ENCODE measurements at regions not wholly inside any gene's neighbourhood (a gene's known extent, or its start where the extent isn't known, plus 50 kb on each side); places are given as distances from the start of the nearest gene placed in this dataset.
"Not testable (repeated sequence)": the region's sequence is repeated elsewhere in the genome, so short reads cannot be mapped to it uniquely, and the experiment has no call there.

DNA sequence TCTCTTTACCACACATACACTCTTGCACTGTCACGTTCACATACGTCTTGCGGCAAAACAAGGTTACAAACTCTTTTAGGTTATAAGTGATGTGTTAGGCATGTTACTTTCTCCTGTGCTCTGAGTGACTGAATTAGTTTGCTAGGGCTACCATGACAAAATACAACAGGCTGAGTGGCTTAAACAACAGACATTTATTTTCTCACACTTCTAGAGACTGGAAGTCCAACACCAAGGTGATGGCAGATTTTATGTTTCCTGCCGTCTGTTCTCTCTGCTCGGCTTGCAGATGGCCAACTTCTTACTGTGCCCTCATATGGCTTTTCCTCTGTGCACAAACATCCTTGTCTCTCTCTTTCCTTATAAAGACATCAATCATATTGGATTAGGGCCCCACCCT lies 1224.3 kb upstream of the TENM3 start:
- no peak overlapping the region for H3K4me3 ChIP-seq (IDR thresholded peaks at IDR 0.05; ENCODE audit: insufficient read depth, low read depth, low read length)
- H3K4me2 ChIP-seq, result no peak overlapping the region
- no peaks in the 10 kb centered on the region for H3K79me2 ChIP-seq (ENCODE audit: insufficient read depth, low read depth)
- H4K20me1 ChIP-seq (ENCODE audit: insufficient read depth), result no peaks in the 10 kb centered on the region
- no peak overlapping the region for H3K9ac ChIP-seq
- H3K27ac ChIP-seq, result no peak overlapping the region
- H3K4me1 ChIP-seq (ENCODE audit: low read depth, poor library complexity, severe bottlenecking), result no peaks in the 10 kb centered on the region
- no peaks in the 10 kb centered on the region for H3K36me3 ChIP-seq (ENCODE audit: insufficient read depth)
- H3K27me3 ChIP-seq (ENCODE audit: insufficient read depth, low read depth), result no peaks in the 10 kb centered on the region
- TF ChIP-seq, protein P1, sequence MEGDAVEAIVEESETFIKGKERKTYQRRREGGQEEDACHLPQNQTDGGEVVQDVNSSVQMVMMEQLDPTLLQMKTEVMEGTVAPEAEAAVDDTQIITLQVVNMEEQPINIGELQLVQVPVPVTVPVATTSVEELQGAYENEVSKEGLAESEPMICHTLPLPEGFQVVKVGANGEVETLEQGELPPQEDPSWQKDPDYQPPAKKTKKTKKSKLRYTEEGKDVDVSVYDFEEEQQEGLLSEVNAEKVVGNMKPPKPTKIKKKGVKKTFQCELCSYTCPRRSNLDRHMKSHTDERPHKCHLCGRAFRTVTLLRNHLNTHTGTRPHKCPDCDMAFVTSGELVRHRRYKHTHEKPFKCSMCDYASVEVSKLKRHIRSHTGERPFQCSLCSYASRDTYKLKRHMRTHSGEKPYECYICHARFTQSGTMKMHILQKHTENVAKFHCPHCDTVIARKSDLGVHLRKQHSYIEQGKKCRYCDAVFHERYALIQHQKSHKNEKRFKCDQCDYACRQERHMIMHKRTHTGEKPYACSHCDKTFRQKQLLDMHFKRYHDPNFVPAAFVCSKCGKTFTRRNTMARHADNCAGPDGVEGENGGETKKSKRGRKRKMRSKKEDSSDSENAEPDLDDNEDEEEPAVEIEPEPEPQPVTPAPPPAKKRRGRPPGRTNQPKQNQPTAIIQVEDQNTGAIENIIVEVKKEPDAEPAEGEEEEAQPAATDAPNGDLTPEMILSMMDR (conservative IDR thresholded peaks at IDR 0.05; ENCODE audit: low read depth, low read length), result no peak
- H2AFZ ChIP-seq (ENCODE audit: low read depth), result no peak overlapping the region

DNA sequence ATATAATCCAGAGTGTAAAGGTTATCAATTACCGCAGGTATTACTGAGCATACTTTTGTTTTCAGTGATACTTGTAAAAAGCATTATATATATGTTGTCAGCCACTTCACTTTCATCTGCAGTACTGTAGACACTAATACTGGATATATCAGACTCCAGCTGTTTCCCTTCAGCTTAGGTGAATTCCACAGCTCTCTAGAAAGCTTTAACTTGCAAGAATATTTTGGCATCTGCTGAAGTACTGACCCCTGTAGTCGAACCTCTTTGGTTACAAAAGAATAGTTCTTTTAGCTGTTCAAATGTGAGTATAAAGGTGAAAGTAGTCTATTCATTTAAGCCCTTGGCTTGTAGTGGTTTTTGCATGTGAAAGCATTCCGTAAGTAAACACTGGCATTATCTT lies 1222.7 kb upstream of the TENM3 start:
- no peak overlapping the region for H3K4me2 ChIP-seq
- H4K20me1 ChIP-seq (ENCODE audit: insufficient read depth), result no peaks in the 10 kb centered on the region
- no peaks in the 10 kb centered on the region for H3K4me1 ChIP-seq (ENCODE audit: low read depth, poor library complexity, severe bottlenecking)
- no peaks in the 10 kb centered on the region for H3K79me2 ChIP-seq (ENCODE audit: insufficient read depth, low read depth)
- no peak overlapping the region for H3K4me3 ChIP-seq (IDR thresholded peaks at IDR 0.05; ENCODE audit: insufficient read depth, low read depth, low read length)
- no peak overlapping the region for H3K9ac ChIP-seq
- TF ChIP-seq, protein P1 (conservative IDR thresholded peaks at IDR 0.05; ENCODE audit: low read depth, low read length), result no peak
- no peak overlapping the region for H2AFZ ChIP-seq (ENCODE audit: low read depth)
- H3K27me3 ChIP-seq (ENCODE audit: insufficient read depth, low read depth), result no peaks in the 10 kb centered on the region
- H3K36me3 ChIP-seq (ENCODE audit: insufficient read depth), result no peaks in the 10 kb centered on the region
- H3K27ac ChIP-seq, result no peak overlapping the region

DNA sequence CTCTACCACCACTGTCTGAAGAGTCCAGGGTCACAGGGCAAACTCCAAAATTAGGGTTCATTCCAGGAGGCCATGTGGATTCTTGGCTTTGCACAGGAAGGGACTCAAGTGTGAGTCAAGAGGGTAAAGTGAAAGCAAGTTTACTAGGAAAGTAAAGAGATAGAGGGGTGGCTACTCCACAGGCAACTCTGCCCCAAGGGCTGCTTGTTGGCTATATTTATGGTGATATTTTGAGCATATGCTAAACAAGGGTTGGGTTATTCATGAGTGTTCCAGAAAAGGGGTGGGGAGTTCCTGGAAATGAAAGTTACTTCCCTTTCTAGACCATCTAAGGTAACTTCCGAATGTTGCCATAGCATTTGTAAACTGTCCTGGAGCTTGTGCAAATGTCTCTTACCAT lies 1222.0 kb upstream of the TENM3 start:
- Histone ChIP-seq H3K79me2 (ENCODE audit: insufficient read depth, low read depth) (no peaks in the 10 kb centered on the region), H3K4me3 (IDR thresholded peaks at IDR 0.05; ENCODE audit: insufficient read depth, low read depth, low read length) (no peak overlapping the region), H3K27ac (no peak overlapping the region), H3K9ac (no peak overlapping the region), H3K4me1 (ENCODE audit: low read depth, poor library complexity, severe bottlenecking) (no peaks in the 10 kb centered on the region), H3K27me3 (ENCODE audit: insufficient read depth, low read depth) (no peaks in the 10 kb centered on the region), H4K20me1 (ENCODE audit: insufficient read depth) (no peaks in the 10 kb centered on the region), H3K36me3 (ENCODE audit: insufficient read depth) (no peaks in the 10 kb centered on the region), H2AFZ (ENCODE audit: low read depth) (no peak overlapping the region), H3K4me2 (no peak overlapping the region)
- TF ChIP-seq, protein P1 (conservative IDR thresholded peaks at IDR 0.05; ENCODE audit: low read depth, low read length), result no peak

DNA sequence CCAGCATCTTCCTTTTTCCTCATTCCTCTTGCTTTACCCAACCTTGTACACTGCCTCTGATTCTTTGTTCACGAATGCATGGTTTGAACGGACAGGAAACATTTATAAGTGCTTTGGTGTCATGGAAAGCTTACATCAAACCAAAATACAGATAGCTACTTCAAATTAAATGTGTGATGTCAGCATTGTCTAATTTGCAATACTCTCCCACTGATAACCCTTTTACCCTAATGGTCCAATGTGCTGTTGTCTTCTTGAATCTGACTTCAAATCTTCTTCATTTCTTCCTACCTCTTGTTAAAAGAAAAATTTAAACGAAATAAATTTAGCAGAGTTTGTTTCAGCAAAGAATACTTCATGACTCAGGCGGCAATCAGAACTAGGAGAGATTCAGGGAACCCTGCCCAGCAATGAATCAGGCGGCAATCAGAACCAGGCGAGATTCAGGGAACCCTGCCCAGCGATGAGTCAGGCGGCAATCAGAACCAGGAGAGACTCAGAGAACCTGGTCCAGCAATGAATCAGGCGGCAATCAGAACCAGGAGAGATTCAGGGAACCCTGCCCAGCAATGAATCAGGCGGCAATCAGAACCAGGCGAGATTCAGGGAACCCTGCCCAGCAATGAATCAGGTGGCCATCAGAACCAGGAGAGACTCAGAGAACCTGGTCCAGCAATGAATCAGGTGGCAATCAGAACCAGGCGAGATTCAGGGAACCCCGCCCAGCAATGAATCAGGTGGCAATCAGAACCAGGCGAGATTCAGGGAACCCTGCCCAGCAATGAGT lies 1212.9 kb upstream of the TENM3 start:
- H4K20me1 ChIP-seq (ENCODE audit: insufficient read depth); H3K4me2 ChIP-seq; H3K79me2 ChIP-seq (ENCODE audit: insufficient read depth, low read depth); H3K4me3 ChIP-seq (IDR thresholded peaks at IDR 0.05; ENCODE audit: insufficient read depth, low read depth, low read length); H2AFZ ChIP-seq (ENCODE audit: low read depth); H3K36me3 ChIP-seq (ENCODE audit: insufficient read depth); H3K9ac ChIP-seq; H3K27ac ChIP-seq; H3K4me1 ChIP-seq (ENCODE audit: low read depth, poor library complexity, severe bottlenecking); H3K27me3 ChIP-seq (ENCODE audit: insufficient read depth, low read depth): not testable (repeated sequence)

DNA sequence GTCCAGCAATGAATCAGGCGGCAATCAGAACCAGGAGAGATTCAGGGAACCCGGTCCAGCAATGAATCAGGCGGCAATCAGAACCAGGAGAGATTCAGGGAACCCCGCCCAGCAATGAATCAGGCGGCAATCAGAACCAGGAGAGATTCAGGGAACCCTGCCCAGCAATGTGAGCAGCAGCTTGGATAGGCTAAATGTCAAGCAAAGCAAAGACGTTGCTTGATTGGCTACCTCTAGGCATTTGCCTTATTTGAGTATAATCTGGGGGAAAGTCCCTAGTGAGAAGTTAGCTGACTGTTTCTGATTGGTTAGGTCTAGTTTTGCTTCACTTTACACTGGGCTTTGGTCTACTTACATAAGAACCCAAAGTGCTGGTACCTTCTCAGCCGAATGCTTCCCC lies 1212.2 kb upstream of the TENM3 start:
- no peak overlapping the region for H3K27ac ChIP-seq
- no peaks in the 10 kb centered on the region for H3K4me1 ChIP-seq (ENCODE audit: low read depth, poor library complexity, severe bottlenecking)
- no peak overlapping the region for H3K9ac ChIP-seq
- no peaks in the 10 kb centered on the region for H3K27me3 ChIP-seq (ENCODE audit: insufficient read depth, low read depth)
- H2AFZ ChIP-seq (ENCODE audit: low read depth), result no peak overlapping the region
- H4K20me1 ChIP-seq (ENCODE audit: insufficient read depth), result no peaks in the 10 kb centered on the region
- no peaks in the 10 kb centered on the region for H3K79me2 ChIP-seq (ENCODE audit: insufficient read depth, low read depth)
- TF ChIP-seq, protein P1 (conservative IDR thresholded peaks at IDR 0.05; ENCODE audit: low read depth, low read length), result no peak
- H3K4me2 ChIP-seq, result no peak overlapping the region
- no peak overlapping the region for H3K4me3 ChIP-seq (IDR thresholded peaks at IDR 0.05; ENCODE audit: insufficient read depth, low read depth, low read length)
- H3K36me3 ChIP-seq (ENCODE audit: insufficient read depth), result no peaks in the 10 kb centered on the region

All from KMS-11 (cell line).